Ovary (tissue), 7 donors: ENCODE measurements at regions not wholly inside any gene's neighbourhood (a gene's known extent, or its start where the extent isn't known, plus 50 kb on each side); places are given as distances from the start of the nearest gene placed in this dataset.

Source experiments
- DNase-seq, 5 donors: peaks; one replicate each; pipeline ENCODE4 v3.0.0-alpha.2; 2019 to 2020
- H3K27ac ChIP-seq, 2 donors: fragments of 200-600 bp; one replicate each; pipeline versions ENCODE4 v1.5.1 to v1.8.0; 2019 to 2022
- H3K27me3 ChIP-seq: fragments of 200-600 bp; one replicate; pipeline ENCODE4 v1.8.0; 2022
- H3K36me3 ChIP-seq: fragments of 200-600 bp; sonication (generic); one replicate; pipeline ENCODE4 v1.5.1; 2019
- H3K4me1 ChIP-seq: one replicate; pipeline ENCODE4 v1.8.1; 2013; ENCODE audit warnings: mild to moderate bottlenecking, moderate library complexity; ENCODE audit not compliant: insufficient read depth
- H3K4me3 ChIP-seq: fragments of 200-600 bp; sonication (generic); one replicate; pipeline ENCODE4 v1.5.1; 2017
- H3K9me3 ChIP-seq, 2 donors: fragments of 200-600 bp in 1 of 2; sonication (generic) in 1 of 2; one replicate each; pipeline versions ENCODE4 v1.5.1 to v1.8.1; 2013 to 2019; ENCODE audit warnings: mild to moderate bottlenecking in 1 of 2, moderate library complexity in 1 of 2
- CTCF ChIP-seq, 3 donors: fragments of 450-650 bp in 2 of 3; fragments of 200-600 bp in 1 of 3; IDR thresholded peaks; one replicate each; pipeline versions ENCODE4 v1.5.1 to v1.8.0; 2016 to 2022; ENCODE audit warnings: antibody characterized with exemption in 3 of 3, mild to moderate bottlenecking in 1 of 3
- EP300 ChIP-seq: sonication (generic); formaldehyde crosslinking; IDR thresholded peaks from one replicate; pipeline ENCODE4 v1.6.1; 2017; ENCODE audit warnings: antibody characterized with exemption
- POLR2A ChIP-seq: fragments of 450-650 bp; IDR thresholded peaks from one replicate; pipeline ENCODE4 v1.6.1; 2017; ENCODE audit warnings: antibody characterized with exemption, mild to moderate bottlenecking, moderate library complexity
- WGBS, 3 donors: extraction: QIAGEN DNeasy Blood & Tissue Kit in 1 of 3; methylation state at CpG; one replicate each; pipeline versions ENCODE4 v1.1.5 to v1.1.7; 2013 to 2017; 5-methylcytosine and 5-hydroxymethylcytosine counted together
- intact Hi-C, 4 donors: fragments of 100-400 bp; cut with DNase I; formaldehyde crosslinking; loops; one replicate each; pipeline versions ENCODE4 v1.11.0 to v1.15.1; 2022 to 2023
- donor health status: DM: no; HTN: no; CAD: no; lungs with moderate emphysema.
- donor health status: DM: no; HTN: no; CAD: no.
- donor health status: Bipolar disorder and iron deficiency.
- donor health status: DM: no; HTN: no; CAD: no.
- donor health status: DM: yes; HTN: yes; CAD: no.

DNA sequence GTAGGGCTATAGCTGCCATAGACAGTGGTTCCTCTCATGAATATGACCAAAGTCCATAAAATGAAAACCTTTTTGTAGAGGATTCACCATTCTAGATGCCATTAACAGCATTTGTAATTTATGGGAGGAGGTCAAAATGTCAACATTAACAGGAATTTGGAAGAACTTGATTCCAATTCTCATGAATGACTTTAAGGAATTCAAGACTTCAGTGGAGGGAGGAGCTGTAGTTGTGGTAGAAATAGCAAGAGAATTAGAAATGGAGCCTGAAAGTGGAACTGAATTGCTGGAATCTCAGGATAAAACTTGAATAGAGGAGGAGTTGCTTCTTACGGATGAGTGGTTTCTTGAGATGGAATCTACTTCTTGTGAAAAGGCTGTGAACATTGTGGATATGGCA, 65.4 kb upstream of the ESRRG start:
- intact Hi-C loops, result no loop called here
- 92 to 99% (median 95%) methylated on average over 1 of the region's 1 CpG for WGBS, 3 donors

DNA sequence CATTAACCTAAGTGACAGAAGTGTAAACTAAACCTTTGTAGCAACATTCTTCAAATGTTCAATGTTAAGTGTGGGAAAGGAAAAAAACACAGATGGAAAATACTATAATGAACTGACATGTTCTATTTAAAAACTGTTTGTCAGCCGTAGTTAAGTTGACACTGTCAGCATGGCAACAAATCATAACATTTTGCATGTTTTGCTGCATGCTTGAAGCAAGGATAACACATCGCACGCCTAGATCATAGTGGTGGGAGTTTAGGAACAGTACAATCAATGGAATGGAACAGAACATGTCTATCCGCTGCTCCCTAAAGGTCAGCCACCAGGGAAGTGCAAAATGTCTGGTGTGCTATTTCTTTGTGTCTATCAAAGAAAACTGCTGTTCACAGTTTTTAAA, 62.5 kb upstream of the ESRRG start:
- Histone ChIP-seq H3K27me3 (no peaks in the 10 kb centered on the region), H3K9me3 (no peaks in the 10 kb centered on the region), H3K4me3 (no peak overlapping the region), H3K27ac (no peak overlapping the region), H3K36me3 (no peaks in the 10 kb centered on the region), H3K4me1 (no peaks in the 10 kb centered on the region)
- no peak for DNase-seq
- WGBS, 3 donors, result 9 to 45% (median 14%) methylated on average over 4 of the region's 4 CpGs
- no peak for TF ChIP-seq EP300
- TF ChIP-seq POLR2A, result no peak
- no peak for TF ChIP-seq CTCF (IDR thresholded peaks at IDR 0.05)
- intact Hi-C loops, result no loop called here

More for the DNA sequence above, 65.4 kb upstream of the ESRRG start:
- DNase-seq, result no peak
- no peak for TF ChIP-seq CTCF (IDR thresholded peaks at IDR 0.05)
- no peak for TF ChIP-seq POLR2A
- no peak for TF ChIP-seq EP300
- no peaks in the 10 kb centered on the region for H3K9me3 ChIP-seq
- H3K4me3 ChIP-seq, result no peak overlapping the region
- no peaks in the 10 kb centered on the region for H3K4me1 ChIP-seq
- no peaks in the 10 kb centered on the region for H3K36me3 ChIP-seq
- H3K27me3 ChIP-seq, result no peaks in the 10 kb centered on the region
- H3K27ac ChIP-seq, result no peak overlapping the region

DNA sequence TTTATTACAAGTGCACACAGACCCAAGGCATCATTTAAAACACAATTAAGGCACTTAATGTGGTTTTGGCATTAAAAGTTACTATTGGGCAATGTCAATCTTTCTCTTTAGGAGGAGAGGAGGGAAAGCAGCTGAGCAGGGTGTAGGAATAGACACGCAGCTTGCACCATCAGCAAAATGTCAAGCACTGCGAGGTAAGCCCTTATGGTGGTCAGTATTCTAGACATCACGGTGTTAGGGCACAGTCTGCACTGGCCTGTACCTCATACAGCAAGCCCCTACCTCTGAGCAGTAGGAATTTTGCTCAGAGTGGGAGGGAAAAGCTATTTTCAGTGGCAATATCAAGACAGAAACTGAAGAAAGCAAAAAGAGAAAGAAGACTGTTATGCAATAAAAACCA, 62.0 kb upstream of the ESRRG start:
- Histone ChIP-seq H3K9me3 (no peaks in the 10 kb centered on the region), H3K4me1 (no peaks in the 10 kb centered on the region), H3K4me3 (no peak overlapping the region), H3K27ac (no peak overlapping the region), H3K27me3 (no peaks in the 10 kb centered on the region), H3K36me3 (no peaks in the 10 kb centered on the region)
- intact Hi-C loops, result no loop called here
- TF ChIP-seq POLR2A (no peak), CTCF (IDR thresholded peaks at IDR 0.05) (no peak), EP300 (no peak)
- DNase-seq, result no peak
- 65 to 77% (median 69%) methylated on average over 3 of the region's 3 CpGs for WGBS, 3 donors

DNA sequence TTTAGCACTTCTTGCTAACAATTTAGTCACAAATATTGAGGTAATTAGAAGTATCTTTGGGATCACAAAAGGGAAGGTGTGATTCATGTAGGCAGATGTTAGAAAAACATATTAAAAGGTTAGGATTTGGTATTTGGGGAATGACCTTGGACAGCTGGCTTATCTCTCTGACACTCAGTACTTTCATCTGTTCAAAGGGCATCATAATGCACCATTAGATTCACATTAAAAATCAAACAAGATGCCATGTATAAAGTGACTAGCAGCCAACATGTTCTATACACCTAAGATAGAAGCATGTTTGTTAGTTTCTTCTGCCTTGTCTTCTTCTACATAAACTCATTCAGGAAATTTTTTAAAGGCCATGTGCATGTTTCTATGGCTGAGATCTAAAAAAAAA, 56.5 kb upstream of the ESRRG start:
- no peak for TF ChIP-seq POLR2A
- no peak for TF ChIP-seq EP300
- TF ChIP-seq CTCF (IDR thresholded peaks at IDR 0.05), result no peak
- Histone ChIP-seq H3K4me1 (no peaks in the 10 kb centered on the region), H3K36me3 (no peaks in the 10 kb centered on the region), H3K9me3 (no peaks in the 10 kb centered on the region), H3K4me3 (no peak overlapping the region), H3K27me3 (no peaks in the 10 kb centered on the region), H3K27ac (no peak overlapping the region)
- intact Hi-C loops, result no loop called here
- DNase-seq, result no peak

- Histone ChIP-seq H3K4me3 (no peak overlapping the region), H3K27me3 (no peaks in the 10 kb centered on the region), H3K27ac (no peak overlapping the region), H3K36me3 (no peaks in the 10 kb centered on the region), H3K4me1 (no peaks in the 10 kb centered on the region), H3K9me3 (no peaks in the 10 kb centered on the region)
- intact Hi-C loops, result no loop called here
- WGBS, 3 donors, result 38 to 100% (median 58%) methylated on average over 1 of the region's 1 CpG
- no peak for TF ChIP-seq EP300
- DNase-seq, result no peak
Observed at GRCh38 chr1:216778737-216779136, 55.5 kb upstream of the ESRRG start.
